H9 (cell line): ENCODE measurements at regions not wholly inside any gene's neighbourhood (a gene's known extent, or its start where the extent isn't known, plus 50 kb on each side); places are given as distances from the start of the nearest gene placed in this dataset.

ENCODE experiments used
- DNase-seq: peaks from one replicate; pipeline ENCODE4 v3.0.0-alpha.2; 2017
- H2AFZ ChIP-seq: one replicate; pipeline ENCODE4 v1.6.1; 2013; ENCODE audit warnings: mild to moderate bottlenecking, low read length, control low read depth, moderate library complexity
- H2AK5ac ChIP-seq: 2 replicates; pipeline ENCODE4 v1.6.1; 2013; ENCODE audit warnings: low read length, control low read depth, mixed read lengths; ENCODE audit not compliant: insufficient read length
- H2BK120ac ChIP-seq: one replicate; pipeline ENCODE4 v1.6.1; 2013; ENCODE audit warnings: low read depth, mild to moderate bottlenecking, low read length, control low read depth, inconsistent platforms; ENCODE audit not compliant: poor library complexity, severe bottlenecking
- H2BK12ac ChIP-seq: 2 replicates; pipeline ENCODE4 v1.6.1; 2013; ENCODE audit warnings: low read length, control low read depth, mixed read lengths, low read depth; ENCODE audit not compliant: insufficient read length
- H2BK15ac ChIP-seq: 2 replicates; pipeline ENCODE4 v1.6.1; 2013; ENCODE audit warnings: low read depth, low read length, control low read depth
- H2BK20ac ChIP-seq: one replicate; pipeline ENCODE4 v1.6.1; 2013; ENCODE audit warnings: low read depth, mild to moderate bottlenecking, low read length, control low read depth, inconsistent platforms; ENCODE audit not compliant: poor library complexity, severe bottlenecking
- H2BK5ac ChIP-seq: 2 replicates; pipeline ENCODE4 v1.6.1; 2013; ENCODE audit warnings: low read length, control low read depth, mixed read lengths; ENCODE audit not compliant: insufficient read length
- H3K14ac ChIP-seq: 2 replicates; pipeline ENCODE4 v1.6.1; 2013; ENCODE audit warnings: low read length, control low read depth; ENCODE audit not compliant: insufficient read depth
- H3K18ac ChIP-seq: 2 replicates; pipeline ENCODE4 v1.6.1; 2013; ENCODE audit warnings: low read depth, mild to moderate bottlenecking, mixed read lengths, low read length, control low read depth; ENCODE audit not compliant: insufficient read length
- H3K23ac ChIP-seq: 2 replicates; pipeline ENCODE4 v1.6.1; 2013; ENCODE audit warnings: low read length, control low read depth, mixed read lengths, low read depth; ENCODE audit not compliant: insufficient read length
- H3K23me2 ChIP-seq: 2 replicates; pipeline ENCODE4 v1.6.1; 2013; ENCODE audit warnings: low read depth, mild to moderate bottlenecking, mixed read lengths, low read length, control low read depth; ENCODE audit not compliant: insufficient read length, poor library complexity, severe bottlenecking
- H3K27ac ChIP-seq: 2 replicates; pipeline ENCODE4 v1.5.1; 2013; ENCODE audit warnings: low read length, control low read depth, mixed read lengths, low read depth; ENCODE audit not compliant: insufficient read length
- H3K27me3 ChIP-seq: 2 replicates; pipeline ENCODE4 v1.6.1; 2013; ENCODE audit warnings: low read length, control low read depth, inconsistent platforms; ENCODE audit not compliant: insufficient read depth
- H3K4ac ChIP-seq: 2 replicates; pipeline ENCODE4 v1.6.1; 2013; ENCODE audit warnings: low read depth, mild to moderate bottlenecking, control low read depth, inconsistent platforms, low read length, moderate library complexity
- H3K4me1 ChIP-seq: 2 replicates; pipeline ENCODE4 v1.6.1; 2013; ENCODE audit warnings: low read length, control low read depth, inconsistent platforms; ENCODE audit not compliant: insufficient read depth
- H3K4me2 ChIP-seq: 2 replicates; pipeline ENCODE4 v1.6.1; 2013; ENCODE audit warnings: low read length, control low read depth, mixed read lengths; ENCODE audit not compliant: insufficient read length, insufficient read depth
- H3K56ac ChIP-seq: 2 replicates; pipeline ENCODE4 v1.6.1; 2013; ENCODE audit warnings: low read depth, mild to moderate bottlenecking, mixed read lengths, low read length, control low read depth; ENCODE audit not compliant: insufficient read length
- H3K79me1 ChIP-seq: 2 replicates; pipeline ENCODE4 v1.6.1; 2013; ENCODE audit warnings: low read depth, mild to moderate bottlenecking, moderate library complexity, low read length, control low read depth, inconsistent platforms; ENCODE audit not compliant: insufficient read depth, poor library complexity, severe bottlenecking
- H3K79me2 ChIP-seq: 2 replicates; pipeline ENCODE4 v1.6.1; 2013; ENCODE audit warnings: low read length, control low read depth, inconsistent platforms; ENCODE audit not compliant: insufficient read depth
- H3K9ac ChIP-seq: 2 replicates; pipeline ENCODE4 v1.6.1; 2013; ENCODE audit warnings: low read length, control low read depth, mixed read lengths; ENCODE audit not compliant: insufficient read length; ENCODE audit errors: extremely low read depth
- H3K9me3 ChIP-seq: one replicate; pipeline ENCODE4 v1.6.1; 2013; ENCODE audit warnings: low read depth, low read length, inconsistent platforms; ENCODE audit not compliant: control insufficient read depth
- H3T11ph ChIP-seq: one replicate; pipeline ENCODE4 v1.6.1; 2013; ENCODE audit warnings: mild to moderate bottlenecking, low read length, control low read depth, inconsistent platforms
- H4K20me1 ChIP-seq: one replicate; pipeline ENCODE4 v1.6.1; 2013; ENCODE audit not compliant: control insufficient read depth, insufficient read length, insufficient read depth
- H4K5ac ChIP-seq: 2 replicates; pipeline ENCODE4 v1.6.1; 2013; ENCODE audit warnings: low read depth, mild to moderate bottlenecking, mixed read lengths, low read length, control low read depth; ENCODE audit not compliant: insufficient read length
- H4K8ac ChIP-seq: replicated peaks from 2 replicates; pipeline ENCODE4 v1.6.1; 2013; ENCODE audit warnings: low read length, control low read depth, mixed read lengths, low read depth; ENCODE audit not compliant: insufficient read length
- H4K91ac ChIP-seq: 2 replicates; pipeline ENCODE4 v1.6.1; 2013; ENCODE audit warnings: low read depth, mild to moderate bottlenecking, moderate library complexity, mixed read lengths, low read length, control low read depth; ENCODE audit not compliant: insufficient read length
- H3K27ac Mint-ChIP-seq, 3 experiments: 2 replicates in 2 of 3; 3 replicates in 1 of 3; pipeline ENCODE4 v1.8.0; 2020 to 2021; ENCODE audit warnings: mixed read lengths in 3 of 3, mild to moderate bottlenecking in 1 of 3, moderate library complexity in 1 of 3
- H3K27me3 Mint-ChIP-seq: 2 replicates; pipeline ENCODE4 v1.8.0; 2021; ENCODE audit warnings: low read depth, mild to moderate bottlenecking, moderate library complexity, mixed read lengths
- H3K36me3 Mint-ChIP-seq, 3 experiments: 2 replicates in 2 of 3; 3 replicates in 1 of 3; pipeline ENCODE4 v1.8.0; 2020 to 2021; ENCODE audit warnings: low read depth in 3 of 3, mixed read lengths in 3 of 3; ENCODE audit not compliant: insufficient read depth in 1 of 3
- H3K4me1 Mint-ChIP-seq, 2 experiments: 2 replicates each; pipeline ENCODE4 v1.8.0; 2020; ENCODE audit warnings: mixed read lengths in 2 of 2
- H3K4me3 Mint-ChIP-seq, 2 experiments: 2 replicates in 1 of 2; 3 replicates in 1 of 2; pipeline ENCODE4 v1.8.0; 2020 to 2021; ENCODE audit warnings: mild to moderate bottlenecking in 2 of 2, mixed read lengths in 2 of 2, moderate library complexity in 1 of 2
- H3K9me3 Mint-ChIP-seq, 2 experiments: 2 replicates in 1 of 2; 3 replicates in 1 of 2; pipeline ENCODE4 v1.8.0; 2020; ENCODE audit warnings: mild to moderate bottlenecking in 2 of 2, mixed read lengths in 2 of 2, moderate library complexity in 1 of 2
- CTCF ChIP-seq: fragments of 200-600 bp; sonication (generic); conservative IDR thresholded peaks from 3 replicates; pipeline ENCODE4 v1.8.0; 2021; ENCODE audit warnings: antibody characterized with exemption, mild to moderate bottlenecking
- WGBS: extraction: QIAGEN DNeasy Blood & Tissue Kit; methylation state at CpG from one replicate; pipeline ENCODE4 v1.1.7; 2013; ENCODE audit warnings: missing lambda C conversion rate, low lambda C conversion rate, mixed read lengths; ENCODE audit not compliant: insufficient read length; ENCODE audit errors: extremely low coverage; 5-methylcytosine and 5-hydroxymethylcytosine counted together

- WGBS: no CpG with 5 or more reads among the region's 4 CpGs
- no peak overlapping the region for H2BK12ac ChIP-seq
Measured at GRCh38 chr15:87626860-87627259, 629.7 kb downstream of the NTRK3 start.

More at GRCh38 chr15:87626860-87627259, 629.7 kb downstream of the NTRK3 start:
- DNase-seq: no peak
- Histone ChIP-seq H2AK5ac (no peak overlapping the region), H3K79me1 (no peaks in the 10 kb centered on the region), H3T11ph (no peak overlapping the region), H2BK5ac (no peak overlapping the region), H3K14ac (no peak overlapping the region), H3K56ac (no peak overlapping the region), H3K4me1 (no peaks in the 10 kb centered on the region), H2BK15ac (no peak overlapping the region), H3K18ac (no peak overlapping the region), H2BK120ac (no peak overlapping the region), H3K4ac (no peak overlapping the region), H2BK20ac (no peak overlapping the region), H3K27me3 (no peaks in the 10 kb centered on the region), H3K27ac (no peak overlapping the region), H3K23me2 (no peaks in the 10 kb centered on the region), H3K23ac (no peak overlapping the region), H3K79me2 (no peaks in the 10 kb centered on the region), H2AFZ (no peak overlapping the region), H4K20me1 (no peaks in the 10 kb centered on the region), H3K4me2 (no peak overlapping the region), H4K5ac (no peak overlapping the region), H3K9ac (no peak overlapping the region), H3K9me3 (no peaks in the 10 kb centered on the region), H4K8ac (no peak overlapping the region), H4K91ac (no peak overlapping the region)
- Mint-ChIP-seq H3K9me3 (no peaks in the 10 kb centered on the region), H3K27me3 (no peaks in the 10 kb centered on the region), H3K4me3 (no peak overlapping the region), H3K4me1 (peaks cover 3 to 4% of the 10 kb centered on the region in 2 experiments; a peak in 1 of 4 replicates), H3K27ac (no peak overlapping the region; a peak in 1 of 7 replicates), H3K36me3 (no peaks in the 10 kb centered on the region; a peak in 1 of 7 replicates)
- TF ChIP-seq CTCF: no peak
